ENCODE measurements at regions not wholly inside any gene's neighbourhood (a gene's known extent, or its start where the extent isn't known, plus 50 kb on each side); places are given as distances from the start of the nearest gene placed in this dataset.

GRCh38 chr4:19842471-19842870 lies 409.2 kb upstream of the SLIT2 start:
- H3K27ac ChIP-seq: no peak overlapping the region
- no peaks in the 10 kb centered on the region for H3K4me1 ChIP-seq
- TF ChIP-seq POLR2A (IDR thresholded peaks at IDR 0.05) (no peak), CTCF (IDR thresholded peaks at IDR 0.05 in 4 of 5, conservative IDR thresholded peaks at IDR 0.05 in 1 of 5) (no peak)
- no peak for DNase-seq
- intact Hi-C loops (cut with DNase I; ENCODE audit: low total_unique reads): no loop called here
- in situ Hi-C loops (cut with MboI; ENCODE audit: low sequenced_read_pairs in 4 of 4): no loop called here
- no peak for ATAC-seq
- H3K36me3 ChIP-seq: no peaks in the 10 kb centered on the region
- H3K27me3 ChIP-seq: no peaks in the 10 kb centered on the region
- no peaks in the 10 kb centered on the region for H3K9me3 ChIP-seq
- H3K4me3 ChIP-seq: no peak overlapping the region

GRCh38 chr4:19838858-19839257 lies 412.8 kb upstream of the SLIT2 start:
- in situ Hi-C loops (cut with MboI; ENCODE audit: low sequenced_read_pairs in 4 of 4): no loop called here
- no peak for DNase-seq
- no peaks in the 10 kb centered on the region for H3K9me3 ChIP-seq
- no peaks in the 10 kb centered on the region for H3K27me3 ChIP-seq
- H3K36me3 ChIP-seq: no peaks in the 10 kb centered on the region
- no peak for ATAC-seq
- H3K4me1 ChIP-seq: no peaks in the 10 kb centered on the region
- no peak overlapping the region for H3K27ac ChIP-seq
- H3K4me3 ChIP-seq: no peak overlapping the region
- intact Hi-C loops (cut with DNase I; ENCODE audit: low total_unique reads): no loop called here
- no peak for TF ChIP-seq POLR2A (IDR thresholded peaks at IDR 0.05)

GRCh38 chr4:19835429-19835828 lies 416.3 kb upstream of the SLIT2 start:
- in situ Hi-C loops (cut with MboI; ENCODE audit: low sequenced_read_pairs in 4 of 4) (no loop called here), intact Hi-C loops (cut with DNase I; ENCODE audit: low total_unique reads) (no loop called here)
- H3K9me3 ChIP-seq: no peaks in the 10 kb centered on the region
- H3K27me3 ChIP-seq: no peaks in the 10 kb centered on the region
- no peak overlapping the region for H3K4me3 ChIP-seq
- H3K36me3 ChIP-seq: no peaks in the 10 kb centered on the region
- no peaks in the 10 kb centered on the region for H3K4me1 ChIP-seq
- TF ChIP-seq CTCF (IDR thresholded peaks at IDR 0.05 in 4 of 5, conservative IDR thresholded peaks at IDR 0.05 in 1 of 5) (no peak), POLR2A (IDR thresholded peaks at IDR 0.05) (no peak)
- H3K27ac ChIP-seq: no peak overlapping the region
- DNase-seq (no peak), ATAC-seq (no peak)

GRCh38 chr4:19832411-19832810 lies 419.3 kb upstream of the SLIT2 start:
- ATAC-seq: no peak
- Histone ChIP-seq H3K9me3 (no peaks in the 10 kb centered on the region), H3K4me1 (no peaks in the 10 kb centered on the region), H3K27me3 (no peaks in the 10 kb centered on the region), H3K36me3 (no peaks in the 10 kb centered on the region), H3K4me3 (no peak overlapping the region), H3K27ac (no peak overlapping the region)
- no peak for DNase-seq
- TF ChIP-seq CTCF (IDR thresholded peaks at IDR 0.05 in 4 of 5, conservative IDR thresholded peaks at IDR 0.05 in 1 of 5) (no peak), POLR2A (IDR thresholded peaks at IDR 0.05) (no peak)
- in situ Hi-C loops (cut with MboI; ENCODE audit: low sequenced_read_pairs in 4 of 4) (no loop called here), intact Hi-C loops (cut with DNase I; ENCODE audit: low total_unique reads) (no loop called here)

- TF ChIP-seq POLR2A (IDR thresholded peaks at IDR 0.05) (no peak), CTCF (IDR thresholded peaks at IDR 0.05 in 4 of 5, conservative IDR thresholded peaks at IDR 0.05 in 1 of 5) (no peak)
- intact Hi-C loops (cut with DNase I; ENCODE audit: low total_unique reads): no loop called here
- no peaks in the 10 kb centered on the region for H3K4me1 ChIP-seq
- H3K27ac ChIP-seq: no peak overlapping the region
- no peaks in the 10 kb centered on the region for H3K27me3 ChIP-seq
- ATAC-seq (no peak), DNase-seq (no peak)
- H3K36me3 ChIP-seq: no peaks in the 10 kb centered on the region
- in situ Hi-C loops (cut with MboI; ENCODE audit: low sequenced_read_pairs in 4 of 4): no loop called here
- no peak overlapping the region for H3K4me3 ChIP-seq
- H3K9me3 ChIP-seq: no peaks in the 10 kb centered on the region
Observed at GRCh38 chr4:19831644-19832285, 419.9 kb upstream of the SLIT2 start.

Data from gastrocnemius medialis (tissue), 4 donors.